ENCODE measurements at regions not wholly inside any gene's neighbourhood (a gene's known extent, or its start where the extent isn't known, plus 50 kb on each side); places are given as distances from the start of the nearest gene placed in this dataset.

DNA sequence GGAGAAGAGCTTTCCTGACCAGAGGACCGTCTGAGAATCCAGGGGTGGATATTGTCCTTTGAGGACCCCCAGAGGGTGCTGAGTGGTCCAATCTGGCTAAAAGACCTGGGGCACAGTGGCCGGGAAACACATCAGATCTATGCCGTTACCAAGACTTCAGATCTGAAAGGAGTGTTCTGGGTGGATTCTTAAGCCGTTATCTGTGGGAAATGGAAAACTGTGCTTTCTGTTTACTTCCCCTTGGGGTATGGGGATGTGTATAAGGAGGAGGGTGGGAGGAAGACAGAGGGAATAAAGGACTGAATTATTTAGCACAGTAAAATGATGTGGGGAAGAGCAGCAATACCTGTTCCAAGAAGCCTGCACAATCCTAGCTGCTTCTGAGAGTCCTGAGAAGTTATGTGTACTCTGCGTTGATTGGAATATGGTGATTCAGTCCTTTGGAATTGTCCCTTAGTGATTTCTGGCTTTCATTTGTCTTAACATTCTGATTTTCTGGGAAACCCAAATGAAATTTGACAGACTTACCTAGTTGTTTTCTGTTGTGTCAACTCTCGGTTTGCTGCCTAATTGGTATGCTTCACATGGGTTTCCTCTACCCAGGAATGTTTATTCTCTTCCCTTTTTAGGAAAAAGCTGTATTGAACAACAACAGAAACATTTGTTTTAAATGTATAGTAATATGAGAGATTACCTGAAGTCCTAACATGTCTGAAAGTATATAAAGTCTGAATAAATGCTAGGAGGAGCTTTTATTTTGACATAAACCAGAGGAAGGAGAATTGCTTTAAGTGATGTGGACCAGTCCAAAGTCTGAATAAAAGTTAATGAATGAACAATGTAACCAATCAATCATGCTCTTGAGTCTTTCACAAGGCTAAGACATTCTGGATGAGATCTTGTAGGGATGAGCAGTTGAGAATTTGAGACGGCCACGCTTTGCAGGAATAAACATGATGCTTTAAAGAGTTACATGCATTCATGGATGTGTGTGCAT lies 427.1 kb upstream of the C2CD4B start:
- no peak for DNase-seq (ENCODE audit: low spot score)
- TF ChIP-seq, protein P1, sequence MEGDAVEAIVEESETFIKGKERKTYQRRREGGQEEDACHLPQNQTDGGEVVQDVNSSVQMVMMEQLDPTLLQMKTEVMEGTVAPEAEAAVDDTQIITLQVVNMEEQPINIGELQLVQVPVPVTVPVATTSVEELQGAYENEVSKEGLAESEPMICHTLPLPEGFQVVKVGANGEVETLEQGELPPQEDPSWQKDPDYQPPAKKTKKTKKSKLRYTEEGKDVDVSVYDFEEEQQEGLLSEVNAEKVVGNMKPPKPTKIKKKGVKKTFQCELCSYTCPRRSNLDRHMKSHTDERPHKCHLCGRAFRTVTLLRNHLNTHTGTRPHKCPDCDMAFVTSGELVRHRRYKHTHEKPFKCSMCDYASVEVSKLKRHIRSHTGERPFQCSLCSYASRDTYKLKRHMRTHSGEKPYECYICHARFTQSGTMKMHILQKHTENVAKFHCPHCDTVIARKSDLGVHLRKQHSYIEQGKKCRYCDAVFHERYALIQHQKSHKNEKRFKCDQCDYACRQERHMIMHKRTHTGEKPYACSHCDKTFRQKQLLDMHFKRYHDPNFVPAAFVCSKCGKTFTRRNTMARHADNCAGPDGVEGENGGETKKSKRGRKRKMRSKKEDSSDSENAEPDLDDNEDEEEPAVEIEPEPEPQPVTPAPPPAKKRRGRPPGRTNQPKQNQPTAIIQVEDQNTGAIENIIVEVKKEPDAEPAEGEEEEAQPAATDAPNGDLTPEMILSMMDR (IDR thresholded peaks at IDR 0.05; ENCODE audit: extremely low read depth, missing control alignments), result no peak

DNA sequence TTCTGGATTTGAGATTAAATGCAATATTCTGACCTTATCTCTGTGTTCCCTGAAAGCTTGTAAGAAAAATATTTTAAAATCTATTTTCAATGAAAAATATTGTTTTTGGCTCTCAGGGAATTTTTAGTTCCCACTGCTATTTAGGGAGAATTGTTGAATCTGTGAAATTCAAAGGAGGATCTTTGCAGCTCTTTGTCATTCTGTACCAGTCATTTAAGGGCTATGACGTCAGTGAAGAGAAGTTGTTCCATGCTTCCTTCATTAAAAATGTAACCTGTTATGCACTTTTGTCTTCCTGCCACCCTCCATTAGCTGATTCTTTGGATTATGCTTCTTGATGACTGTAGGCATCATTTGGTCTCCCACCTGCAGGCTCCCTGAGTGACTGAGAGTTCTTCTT lies 427.8 kb upstream of the C2CD4B start:
- TF ChIP-seq, protein P1 (IDR thresholded peaks at IDR 0.05; ENCODE audit: extremely low read depth, missing control alignments), result no peak
- no peak for DNase-seq (ENCODE audit: low spot score)

DNA sequence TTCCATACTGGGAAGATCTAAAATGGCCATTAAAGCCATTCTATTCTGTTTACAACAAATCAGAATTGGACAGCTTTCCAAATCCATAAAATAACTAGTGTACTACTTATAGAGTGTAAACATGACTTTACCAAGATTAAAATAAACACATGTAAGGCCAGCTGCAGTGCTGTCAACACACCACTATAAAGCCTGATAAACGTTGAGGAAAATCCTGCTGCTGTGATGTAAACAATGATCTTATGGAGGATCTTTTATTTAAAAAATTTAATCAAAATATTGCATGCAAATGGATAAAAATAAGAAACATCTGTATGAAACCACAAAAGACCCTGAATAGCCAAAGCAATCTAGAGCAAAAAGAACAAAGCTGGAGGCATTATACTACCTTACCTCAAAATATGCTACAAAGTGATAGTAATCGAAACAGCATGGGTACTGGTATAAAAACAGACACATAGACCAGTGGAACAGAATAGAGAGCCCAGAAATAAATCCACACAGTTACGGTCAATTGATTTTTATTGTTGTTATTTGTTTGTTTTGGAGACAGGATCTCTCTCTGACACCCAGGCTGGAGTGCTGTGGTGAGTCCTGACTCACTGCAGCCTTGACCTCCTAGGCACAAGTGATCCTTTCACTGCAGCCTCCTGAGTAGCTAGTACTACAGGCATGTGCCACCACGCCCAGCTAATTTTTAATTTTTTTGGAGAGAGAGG lies 428.8 kb upstream of the C2CD4B start:
- DNase-seq (ENCODE audit: low spot score), result no peak
- TF ChIP-seq, protein P1 (IDR thresholded peaks at IDR 0.05; ENCODE audit: extremely low read depth, missing control alignments), result no peak

DNA sequence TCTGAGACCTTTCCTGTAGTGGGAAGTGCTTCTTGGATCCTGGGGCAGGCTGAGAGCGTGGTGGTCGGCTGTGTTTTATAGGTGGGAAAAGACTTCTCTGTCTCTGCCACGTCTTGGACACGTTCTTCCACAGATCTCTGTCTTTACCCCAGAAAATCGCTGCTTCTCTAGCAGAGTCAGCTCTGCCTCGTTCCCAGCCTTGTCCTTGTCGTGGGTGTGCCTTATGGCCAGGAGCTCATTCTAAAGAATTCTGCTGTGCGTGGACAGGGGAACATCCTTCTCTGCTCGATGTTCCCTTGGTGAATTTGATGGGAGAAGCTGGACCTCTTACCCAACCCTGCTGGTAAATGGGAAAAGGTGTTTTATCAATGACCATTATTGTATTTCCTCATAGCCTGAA lies 433.1 kb upstream of the C2CD4B start:
- DNase-seq (ENCODE audit: low spot score), result no peak
- TF ChIP-seq, protein P1 (IDR thresholded peaks at IDR 0.05; ENCODE audit: extremely low read depth, missing control alignments), result no peak

DNA sequence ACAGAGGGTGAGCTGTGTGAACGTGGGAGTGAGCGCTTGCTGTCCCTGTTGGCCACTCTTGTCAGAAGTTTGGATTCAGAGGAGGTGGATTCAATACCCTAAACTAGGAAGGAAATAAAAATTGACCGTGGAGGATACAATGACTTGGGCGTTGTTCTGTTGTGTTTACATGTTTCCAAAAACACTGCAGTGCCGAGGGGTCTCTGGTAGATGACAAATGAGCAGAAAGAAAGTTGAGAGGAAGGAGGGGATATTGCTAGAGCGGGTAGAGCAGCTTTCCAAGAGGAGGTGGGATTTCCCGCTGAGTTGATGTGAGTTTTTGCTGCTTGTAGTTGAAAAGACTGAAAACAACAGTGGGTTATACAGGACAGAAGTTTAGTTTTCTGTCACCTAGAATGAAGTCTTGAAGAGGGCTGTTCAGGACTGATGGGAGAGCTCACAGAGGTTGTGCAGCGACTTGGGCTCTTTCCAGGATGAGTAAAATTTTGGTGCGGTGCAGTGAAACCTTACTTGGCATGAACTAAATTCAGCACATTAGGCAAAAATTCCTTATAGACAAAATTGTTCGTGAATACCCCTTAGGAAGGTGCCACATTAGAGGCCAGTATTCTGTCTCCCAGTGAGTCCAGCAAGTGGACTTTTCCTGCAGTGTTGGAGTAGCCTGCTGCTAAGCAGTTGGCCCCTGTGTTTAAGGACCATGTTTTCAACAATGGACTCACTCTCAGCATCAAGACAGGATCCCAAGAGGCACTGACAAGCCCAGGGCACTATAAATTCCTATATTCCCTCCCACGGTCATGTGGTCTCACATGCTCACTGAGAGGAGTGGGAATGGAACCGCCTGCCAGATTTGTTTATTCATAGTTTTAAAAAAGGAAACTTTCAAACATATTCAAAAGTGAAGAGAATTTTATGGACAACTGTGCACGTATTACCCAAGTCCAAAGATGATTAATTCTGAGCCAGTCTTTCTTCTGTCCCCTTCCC lies 435.0 kb upstream of the C2CD4B start:
- TF ChIP-seq, protein P1 (IDR thresholded peaks at IDR 0.05; ENCODE audit: extremely low read depth, missing control alignments), result no peak
- DNase-seq (ENCODE audit: low spot score), result no peak

DNA sequence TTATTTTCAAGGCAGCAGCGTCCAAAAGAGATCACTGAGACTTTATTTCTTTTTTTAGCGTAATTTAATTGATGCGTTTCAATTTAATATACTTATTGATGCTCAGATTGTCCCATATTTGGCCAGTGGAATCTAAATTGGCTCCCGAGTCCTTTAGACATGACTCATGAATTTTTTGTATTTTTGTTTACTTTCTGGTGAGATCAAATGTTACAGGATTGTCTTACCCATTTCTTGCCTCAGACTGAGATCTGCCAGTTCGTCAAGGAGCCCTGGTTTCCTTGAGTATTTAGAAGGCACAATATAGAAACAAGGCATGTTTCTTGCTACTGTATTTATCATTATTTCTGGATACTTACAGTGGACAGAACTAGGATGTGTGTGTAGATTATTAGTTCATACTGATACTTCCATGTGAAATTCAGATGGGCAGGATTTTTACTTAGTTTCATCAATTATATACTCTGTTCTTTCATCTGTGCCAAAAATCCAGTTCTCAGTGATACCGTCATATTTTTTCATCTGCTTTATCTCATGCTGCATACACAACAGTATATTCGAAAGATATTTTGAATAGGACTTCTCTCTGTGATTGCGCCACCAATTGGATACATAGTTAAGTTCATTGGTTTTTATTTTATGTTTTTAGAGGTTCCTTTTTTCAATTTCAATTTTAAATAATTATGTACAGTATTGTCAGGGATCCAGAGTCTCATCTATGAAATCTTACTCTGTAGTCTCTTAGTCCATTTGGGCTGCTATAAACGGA lies 436.9 kb upstream of the C2CD4B start:
- TF ChIP-seq, protein P1 (IDR thresholded peaks at IDR 0.05; ENCODE audit: extremely low read depth, missing control alignments), result no peak

More for the DNA sequence above, 436.9 kb upstream of the C2CD4B start:
- no peak for DNase-seq (ENCODE audit: low spot score)
